Adrenal gland (tissue), 5 donors: ENCODE measurements at regions not wholly inside any gene's neighbourhood (a gene's known extent, or its start where the extent isn't known, plus 50 kb on each side); places are given as distances from the start of the nearest gene placed in this dataset.

Experiments used
- POLR2A ChIP-seq, 2 donors: fragments of 450-650 bp; IDR thresholded peaks; one replicate each; pipeline ENCODE4 v1.6.1; 2017; ENCODE audit warnings: antibody characterized with exemption in 2 of 2, mild to moderate bottlenecking in 2 of 2, moderate library complexity in 1 of 2
- TF ChIP-seq, protein P1 (sequence below), 6 experiments: fragments of 450-650 bp in 4 of 6; fragments of 200-600 bp in 2 of 6; sonication (generic) in 1 of 6; IDR thresholded peaks; 1 replicate in 5 of 6; 2 replicates in 1 of 6; pipeline versions ENCODE4 v1.5.1 to v1.8.0; 2016 to 2021; ENCODE audit warnings: antibody characterized with exemption in 6 of 6, mild to moderate bottlenecking in 2 of 6, moderate library complexity in 1 of 6
- donor health status: DM: no; HTN: no; CAD: no.

DNA sequence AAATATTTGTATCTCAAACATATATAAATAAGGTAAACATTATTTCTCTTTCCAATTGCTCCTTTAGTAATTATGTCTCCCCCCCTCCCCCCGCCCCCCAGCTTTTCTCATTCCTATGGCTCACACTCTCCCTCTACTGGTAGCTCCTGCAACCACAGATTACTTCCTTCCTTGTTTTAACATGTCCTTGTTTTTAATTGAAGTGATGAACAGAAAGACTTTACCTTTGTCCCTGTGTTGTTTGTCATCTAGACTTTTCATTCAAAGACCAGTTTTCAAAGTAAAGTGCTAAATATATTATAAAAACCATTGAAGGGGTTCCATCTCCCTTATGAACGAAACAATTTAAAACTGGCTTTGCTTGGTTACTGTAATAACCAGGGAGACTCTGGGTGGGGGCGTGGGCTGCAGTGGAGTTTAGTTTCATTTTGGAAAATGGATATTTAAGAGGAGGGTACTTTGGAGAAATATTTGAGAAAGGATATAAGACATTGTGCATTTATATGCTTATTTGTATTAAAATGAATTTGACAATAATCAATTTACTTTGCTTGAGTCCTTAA, 352.9 kb downstream of the RAPGEF2 start:
- TF ChIP-seq, protein P1, sequence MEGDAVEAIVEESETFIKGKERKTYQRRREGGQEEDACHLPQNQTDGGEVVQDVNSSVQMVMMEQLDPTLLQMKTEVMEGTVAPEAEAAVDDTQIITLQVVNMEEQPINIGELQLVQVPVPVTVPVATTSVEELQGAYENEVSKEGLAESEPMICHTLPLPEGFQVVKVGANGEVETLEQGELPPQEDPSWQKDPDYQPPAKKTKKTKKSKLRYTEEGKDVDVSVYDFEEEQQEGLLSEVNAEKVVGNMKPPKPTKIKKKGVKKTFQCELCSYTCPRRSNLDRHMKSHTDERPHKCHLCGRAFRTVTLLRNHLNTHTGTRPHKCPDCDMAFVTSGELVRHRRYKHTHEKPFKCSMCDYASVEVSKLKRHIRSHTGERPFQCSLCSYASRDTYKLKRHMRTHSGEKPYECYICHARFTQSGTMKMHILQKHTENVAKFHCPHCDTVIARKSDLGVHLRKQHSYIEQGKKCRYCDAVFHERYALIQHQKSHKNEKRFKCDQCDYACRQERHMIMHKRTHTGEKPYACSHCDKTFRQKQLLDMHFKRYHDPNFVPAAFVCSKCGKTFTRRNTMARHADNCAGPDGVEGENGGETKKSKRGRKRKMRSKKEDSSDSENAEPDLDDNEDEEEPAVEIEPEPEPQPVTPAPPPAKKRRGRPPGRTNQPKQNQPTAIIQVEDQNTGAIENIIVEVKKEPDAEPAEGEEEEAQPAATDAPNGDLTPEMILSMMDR (IDR thresholded peaks at IDR 0.05) = peak; percentile 27 to 59 (median 49)
- TF ChIP-seq POLR2A (IDR thresholded peaks at IDR 0.05) = no peak
